Neural cell (in vitro differentiated cells): ENCODE measurements at regions not wholly inside any gene's neighbourhood (a gene's known extent, or its start where the extent isn't known, plus 50 kb on each side); places are given as distances from the start of the nearest gene placed in this dataset.

ENCODE experiments used
- CTCF ChIP-seq: fragments of 450-650 bp; IDR thresholded peaks from 2 replicates; pipeline ENCODE4 v1.5.1; 2014; ENCODE audit warnings: antibody characterized with exemption, mild to moderate bottlenecking, moderate library complexity; ENCODE audit not compliant: poor library complexity, severe bottlenecking
- EP300 ChIP-seq: fragments of 450-650 bp; conservative IDR thresholded peaks from 2 replicates; pipeline ENCODE4 v1.6.1; 2014; ENCODE audit warnings: antibody characterized with exemption, mild to moderate bottlenecking, moderate library complexity; ENCODE audit not compliant: poor library complexity, severe bottlenecking
- EZH2 ChIP-seq: fragments of 200-600, 300-800 bp; shearing (Covaris generic), sonication (generic); IDR thresholded peaks from 2 replicates; pipeline ENCODE4 v1.6.1; 2014; ENCODE audit warnings: antibody characterized with exemption, low read length, borderline replicate concordance, mild to moderate bottlenecking; ENCODE audit not compliant: insufficient read depth, poor library complexity, severe bottlenecking
- POLR2AphosphoS5 ChIP-seq: IDR thresholded peaks from 2 replicates; pipeline ENCODE4 v1.6.1; 2012
- RAD21 ChIP-seq: fragments of 450-650 bp; conservative IDR thresholded peaks from 2 replicates; pipeline ENCODE4 v1.6.1; 2014; ENCODE audit warnings: antibody characterized with exemption, mild to moderate bottlenecking, moderate library complexity
- SMC3 ChIP-seq: fragments of 450-650 bp; conservative IDR thresholded peaks from 2 replicates; pipeline ENCODE4 v1.6.1; 2014; ENCODE audit warnings: antibody characterized with exemption, mild to moderate bottlenecking, moderate library complexity; ENCODE audit not compliant: poor library complexity
- TAF1 ChIP-seq: IDR thresholded peaks from 2 replicates; pipeline ENCODE4 v1.6.1; 2012; ENCODE audit warnings: low read depth

- TF ChIP-seq POLR2AphosphoS5 (no peak), CTCF (no peak), TAF1 (no peak), RAD21 (no peak), SMC3 (no peak), EZH2 (no peak), EP300 (no peak)
Measured at GRCh38 chr18:76213991-76214390, 281.1 kb downstream of the ZNF516 start.
